Colonic mucosa (tissue), 4 donors: ENCODE measurements at regions not wholly inside any gene's neighbourhood (a gene's known extent, or its start where the extent isn't known, plus 50 kb on each side); places are given as distances from the start of the nearest gene placed in this dataset.

Source experiments
- DNase-seq: peaks from one replicate; pipeline ENCODE4 v3.0.0-alpha.2; 2020
- H3K27ac ChIP-seq: fragments of 200-600 bp; one replicate; pipeline ENCODE4 v1.8.0; 2021
- H3K27me3 ChIP-seq: fragments of 200-600 bp; one replicate; pipeline ENCODE4 v1.8.0; 2021
- H3K36me3 ChIP-seq: fragments of 200-600 bp; one replicate; pipeline ENCODE4 v1.8.0; 2021
- H3K4me1 ChIP-seq: fragments of 200-600 bp; one replicate; pipeline ENCODE4 v1.8.0; 2021; ENCODE audit warnings: mild to moderate bottlenecking
- H3K4me3 ChIP-seq: fragments of 200-600 bp; one replicate; pipeline ENCODE4 v1.8.0; 2021
- H3K9ac ChIP-seq, 2 donors: one replicate each; pipeline ENCODE4 v1.7.0; 2013; ENCODE audit warnings: control low read depth in 2 of 2, low read depth in 2 of 2, low read length in 2 of 2
- H3K9me3 ChIP-seq: fragments of 200-600 bp; one replicate; pipeline ENCODE4 v1.8.0; 2021
- intact Hi-C: fragments of 100-400 bp; cut with DNase I; formaldehyde crosslinking; loops from one replicate; pipeline ENCODE4 v1.14.1; 2022
- TF ChIP-seq, protein P1 (sequence below): fragments of 200-600 bp; IDR thresholded peaks from one replicate; pipeline ENCODE4 v1.8.0; 2022; ENCODE audit warnings: antibody characterized with exemption, mild to moderate bottlenecking
- donor health status: healthy.
- donor health status: DM: no; HTN: no; CAD: no.
- donor health status: DM: no; HTN: no; CAD: no.

DNA sequence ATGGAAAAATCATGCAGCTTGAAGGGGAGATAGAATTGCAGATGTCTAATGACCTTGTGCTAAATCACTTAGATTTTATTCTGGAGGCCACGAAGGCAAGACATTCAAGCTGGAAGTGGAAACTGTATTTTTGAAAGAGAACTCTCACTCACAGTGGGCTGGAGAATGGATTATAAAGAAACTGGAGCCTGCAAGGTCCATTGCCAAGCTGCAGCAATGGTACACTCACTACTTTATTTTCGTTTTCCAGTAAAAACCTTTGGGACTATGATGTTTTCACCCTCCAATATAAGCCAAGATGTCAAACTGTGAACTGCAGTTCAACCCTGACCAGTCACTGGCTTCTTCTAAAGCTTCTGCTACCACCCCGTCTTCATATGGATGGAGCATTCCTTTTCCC, 62.0 kb downstream of the SKIDA1 start:
- Histone ChIP-seq H3K27me3 (no peaks in the 10 kb centered on the region), H3K4me1 (no peaks in the 10 kb centered on the region), H3K9me3 (no peaks in the 10 kb centered on the region), H3K4me3 (no peak overlapping the region), H3K9ac (no peak overlapping the region), H3K36me3 (no peaks in the 10 kb centered on the region), H3K27ac (no peak overlapping the region)
- no peak for DNase-seq
- intact Hi-C loops: no loop called here
- TF ChIP-seq, protein P1, sequence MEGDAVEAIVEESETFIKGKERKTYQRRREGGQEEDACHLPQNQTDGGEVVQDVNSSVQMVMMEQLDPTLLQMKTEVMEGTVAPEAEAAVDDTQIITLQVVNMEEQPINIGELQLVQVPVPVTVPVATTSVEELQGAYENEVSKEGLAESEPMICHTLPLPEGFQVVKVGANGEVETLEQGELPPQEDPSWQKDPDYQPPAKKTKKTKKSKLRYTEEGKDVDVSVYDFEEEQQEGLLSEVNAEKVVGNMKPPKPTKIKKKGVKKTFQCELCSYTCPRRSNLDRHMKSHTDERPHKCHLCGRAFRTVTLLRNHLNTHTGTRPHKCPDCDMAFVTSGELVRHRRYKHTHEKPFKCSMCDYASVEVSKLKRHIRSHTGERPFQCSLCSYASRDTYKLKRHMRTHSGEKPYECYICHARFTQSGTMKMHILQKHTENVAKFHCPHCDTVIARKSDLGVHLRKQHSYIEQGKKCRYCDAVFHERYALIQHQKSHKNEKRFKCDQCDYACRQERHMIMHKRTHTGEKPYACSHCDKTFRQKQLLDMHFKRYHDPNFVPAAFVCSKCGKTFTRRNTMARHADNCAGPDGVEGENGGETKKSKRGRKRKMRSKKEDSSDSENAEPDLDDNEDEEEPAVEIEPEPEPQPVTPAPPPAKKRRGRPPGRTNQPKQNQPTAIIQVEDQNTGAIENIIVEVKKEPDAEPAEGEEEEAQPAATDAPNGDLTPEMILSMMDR: no peak

DNA sequence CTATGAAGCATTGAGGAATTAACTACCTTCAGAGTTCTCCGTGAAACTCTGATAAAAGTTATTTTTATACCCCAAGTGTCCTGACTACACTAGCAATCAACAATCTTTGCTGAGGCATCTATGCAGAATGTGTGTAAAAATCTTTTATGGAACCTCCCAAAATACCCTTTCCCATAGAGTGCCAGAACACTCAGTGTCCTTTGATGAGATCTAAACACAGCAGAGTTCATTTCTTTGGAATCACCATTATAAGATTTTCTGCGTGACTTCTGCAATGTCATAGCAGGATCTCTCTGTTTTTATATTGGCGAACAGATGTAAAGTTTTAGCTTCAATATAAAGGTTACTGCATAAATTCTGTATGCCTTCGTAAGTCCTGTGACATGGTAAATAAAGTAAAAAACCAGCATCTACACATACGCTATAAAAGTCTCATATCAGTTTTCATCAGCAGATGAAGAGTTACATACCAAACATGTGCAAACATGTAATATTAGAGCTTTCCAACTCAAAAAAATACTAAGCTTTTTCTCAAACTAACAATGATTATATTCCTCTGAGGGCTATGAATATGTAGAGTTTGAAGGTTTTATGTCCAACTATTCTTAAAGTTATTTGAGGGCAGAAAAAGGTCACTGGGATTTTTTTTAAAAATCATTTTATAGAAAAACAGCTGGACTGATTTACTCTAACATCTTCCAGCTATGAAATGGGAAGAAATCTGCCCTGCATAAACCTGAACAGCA, 67.2 kb downstream of the SKIDA1 start:
- intact Hi-C loops: no loop called here

DNA sequence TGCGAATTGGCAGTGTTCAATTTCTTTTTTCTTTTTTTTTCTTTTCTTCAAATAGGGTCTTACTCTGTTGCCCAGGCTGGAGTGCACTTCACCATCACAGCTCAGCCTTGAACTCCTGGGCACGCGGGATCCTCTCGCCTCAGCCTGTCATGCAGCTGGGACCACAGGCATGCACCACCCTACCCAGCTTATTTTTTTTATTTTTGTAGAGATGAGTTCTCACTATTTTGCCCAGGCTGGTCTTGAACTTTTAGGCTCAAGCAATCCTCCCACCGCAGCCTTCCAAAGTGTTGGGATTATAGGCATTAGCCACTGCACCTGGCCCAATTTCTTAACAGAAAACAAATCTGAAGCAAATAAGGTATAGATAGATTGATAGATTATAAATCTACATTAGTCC, 69.3 kb downstream of the SKIDA1 start:
- Histone ChIP-seq H3K9ac (no peak overlapping the region), H3K27ac (no peak overlapping the region), H3K27me3 (no peaks in the 10 kb centered on the region)

More for the DNA sequence above, 67.2 kb downstream of the SKIDA1 start:
- TF ChIP-seq, protein P1: no peak
- H3K9ac ChIP-seq: no peak overlapping the region
- H3K27ac ChIP-seq: no peak overlapping the region
- no peaks in the 10 kb centered on the region for H3K9me3 ChIP-seq
- DNase-seq: no peak
- H3K4me3 ChIP-seq: no peak overlapping the region
- H3K4me1 ChIP-seq: no peaks in the 10 kb centered on the region
- no peaks in the 10 kb centered on the region for H3K36me3 ChIP-seq
- no peaks in the 10 kb centered on the region for H3K27me3 ChIP-seq

DNA sequence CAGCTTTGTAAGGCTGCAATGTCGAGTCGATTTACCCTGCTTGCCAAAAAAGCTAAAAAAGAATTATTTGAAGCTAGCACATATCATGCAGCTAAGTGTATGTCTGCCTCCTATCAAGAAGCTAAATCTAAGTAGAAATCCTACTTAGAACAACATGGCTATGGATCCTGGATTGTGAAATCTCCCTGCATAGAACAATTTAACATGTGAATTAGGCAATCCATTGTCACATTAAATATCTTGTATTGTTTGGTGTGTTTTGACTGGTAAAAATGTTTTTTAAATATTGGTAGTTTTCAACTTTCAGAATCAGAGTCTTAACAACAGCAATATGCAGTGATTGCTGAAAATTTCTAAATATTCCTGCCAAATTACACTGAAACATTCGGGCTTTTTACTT, 73.3 kb downstream of the SKIDA1 start:
- Histone ChIP-seq H3K36me3 (no peaks in the 10 kb centered on the region), H3K4me3 (no peak overlapping the region), H3K9ac (no peak overlapping the region), H3K27ac (no peak overlapping the region), H3K9me3 (no peaks in the 10 kb centered on the region), H3K27me3 (no peaks in the 10 kb centered on the region), H3K4me1 (no peaks in the 10 kb centered on the region)
- no peak for DNase-seq
- TF ChIP-seq, protein P1: no peak
- intact Hi-C loops: no loop called here

More for the DNA sequence above, 69.3 kb downstream of the SKIDA1 start:
- Histone ChIP-seq H3K9me3 (no peaks in the 10 kb centered on the region), H3K4me3 (no peak overlapping the region), H3K4me1 (no peaks in the 10 kb centered on the region), H3K36me3 (no peaks in the 10 kb centered on the region)
- no peak for DNase-seq
- intact Hi-C loops: no loop called here
- TF ChIP-seq, protein P1: no peak

DNA sequence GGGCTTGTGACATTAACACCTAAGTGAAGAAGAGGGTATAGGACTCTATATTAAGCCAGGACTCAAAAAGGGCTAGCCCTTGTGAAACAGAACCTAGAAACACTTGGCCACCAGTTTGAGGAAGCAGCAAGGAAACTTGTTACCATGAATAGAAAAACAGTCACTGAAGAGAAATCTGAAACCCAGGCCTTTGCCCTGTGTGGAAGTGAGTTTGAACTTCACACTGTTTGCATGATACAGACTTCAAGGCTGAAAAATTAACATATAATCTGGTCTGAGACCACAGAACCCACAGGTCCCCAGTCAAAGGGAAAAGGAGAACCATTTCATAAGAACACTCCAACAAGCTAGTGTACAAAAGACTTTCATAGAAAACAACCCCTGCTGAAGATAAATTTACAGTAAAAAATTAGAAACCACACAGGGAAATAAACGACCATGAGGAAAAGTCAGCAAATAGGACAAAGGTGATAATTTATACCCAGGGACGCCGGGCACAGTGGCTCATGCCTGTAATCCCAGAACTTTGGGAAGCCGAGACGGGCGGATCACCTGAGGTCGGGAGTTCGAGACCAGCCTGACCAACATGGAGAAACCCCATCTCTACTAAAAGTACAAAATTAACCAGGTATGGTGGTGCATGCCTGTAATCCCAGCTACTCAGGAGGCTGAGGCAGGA, 76.1 kb downstream of the SKIDA1 start:
- no peak overlapping the region for H3K4me3 ChIP-seq
- no peaks in the 10 kb centered on the region for H3K36me3 ChIP-seq
- H3K4me1 ChIP-seq: no peaks in the 10 kb centered on the region
- no peak overlapping the region for H3K27ac ChIP-seq
- H3K9ac ChIP-seq: no peak overlapping the region
- H3K27me3 ChIP-seq: no peaks in the 10 kb centered on the region
- intact Hi-C loops: no loop called here
- TF ChIP-seq, protein P1: no peak
- no peaks in the 10 kb centered on the region for H3K9me3 ChIP-seq
- no peak for DNase-seq
